ENCODE measurements at regions not wholly inside any gene's neighbourhood (a gene's known extent, or its start where the extent isn't known, plus 50 kb on each side); places are given as distances from the start of the nearest gene placed in this dataset.

DNA sequence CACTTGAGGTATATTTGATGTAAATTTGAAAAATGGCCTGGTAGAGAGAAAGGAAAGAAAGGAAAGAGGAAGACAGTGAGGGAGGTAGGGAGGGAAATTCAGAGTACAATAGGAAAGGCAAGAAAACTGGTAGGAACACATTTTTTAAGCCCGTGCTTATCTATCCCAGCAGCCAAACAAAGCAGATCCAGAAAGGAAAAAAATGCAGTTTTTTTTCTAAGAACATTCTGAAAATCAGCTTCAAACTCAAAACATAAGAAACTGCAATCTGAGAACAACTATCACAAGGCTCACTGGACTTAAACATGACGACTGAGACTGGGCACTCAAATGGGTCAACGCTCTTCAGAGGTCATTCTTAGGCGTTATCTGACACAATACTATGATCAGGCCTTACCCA lies 408.3 kb upstream of the DDI1 start:
- Histone ChIP-seq H3K9me3 (ENCODE audit: low read length) (no peaks in the 10 kb centered on the region), H3K4me2 (ENCODE audit: low read depth, low read length) (no peak overlapping the region), H3K4me1 (ENCODE audit: insufficient read depth, low read length) (no peaks in the 10 kb centered on the region), H3K27ac (ENCODE audit: extremely low read length, insufficient read depth, low read length) (no peak overlapping the region), H2AFZ (ENCODE audit: low read length) (no peak overlapping the region), H3K9ac (ENCODE audit: insufficient read depth, low read depth, low read length) (no peak overlapping the region), H3K27me3 (ENCODE audit: control insufficient read depth in 1 of 2, insufficient read depth in 2 of 2, low read length in 2 of 2) (no peaks in the 10 kb centered on the region), H4K20me1 (ENCODE audit: insufficient read depth, low read length) (no peaks in the 10 kb centered on the region), H3K79me2 (ENCODE audit: insufficient read depth, low read length) (no peaks in the 10 kb centered on the region), H3K4me3 (replicated peaks in 1 of 3; ENCODE audit: insufficient read depth in 1 of 3, low read depth in 2 of 3, low read length in 3 of 3) (no peak overlapping the region), H3K36me3 (replicated peaks in 1 of 2; ENCODE audit: control insufficient read depth in 1 of 2, insufficient read depth in 2 of 2, low read length in 2 of 2) (no peaks in the 10 kb centered on the region)
- ATAC-seq (no peak), DNase-seq (ENCODE audit: low spot score) (no peak), FAIRE-seq (no peak)
- ChIA-PET CTCF (ENCODE audit: low intra/inter-chr PET ratio, low total read pairs) (no interaction called here), POLR2A (no interaction called here)
- TF ChIP-seq ZFP1 (CRISPR knock-in tag; IDR thresholded peaks at IDR 0.05) (no peak), NFRKB (IDR thresholded peaks at IDR 0.05) (no peak), ARID2 (CRISPR knock-in tag; IDR thresholded peaks at IDR 0.05; ENCODE audit: borderline replicate concordance) (no peak), HNRNPL (IDR thresholded peaks at IDR 0.05; ENCODE audit: low read depth, low read length) (no peak)
- no TSS peak for BruUV-seq (replicated peaks)
- in situ Hi-C loops (cut with HindIII; ENCODE audit: extremely low pct_ligation_motif_present, low pct_unique_long_range_greater_than_20kb): no loop called here
- WGBS (ENCODE audit: low lambda C conversion rate): under 1% methylated on average over 4 of the region's 4 CpGs
- intact Hi-C loops (cut with micrococcal nuclease; ENCODE audit: unreplicated experiment): no loop called here

DNA sequence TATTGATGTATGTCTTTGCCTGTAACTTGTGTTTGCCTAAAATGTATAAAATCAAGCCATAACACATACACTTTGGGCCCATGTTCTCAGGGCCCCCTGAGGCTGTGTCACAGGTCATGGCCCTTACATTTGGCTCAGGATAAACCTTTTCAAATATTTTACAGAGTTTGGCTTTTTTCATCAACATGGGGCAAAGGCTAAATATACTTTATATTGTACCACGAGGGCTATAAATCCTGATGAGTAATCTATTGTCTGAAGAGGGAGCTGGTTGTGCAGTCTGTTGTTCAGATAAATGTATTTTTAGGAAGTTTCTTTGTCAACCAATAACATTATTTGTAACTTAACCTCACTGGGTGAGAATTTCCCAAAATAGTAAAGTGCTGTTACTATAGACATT lies 404.6 kb upstream of the DDI1 start:
- DNase-seq (ENCODE audit: low spot score) (no peak), FAIRE-seq (no peak), ATAC-seq (no peak)
- Histone ChIP-seq H3K27me3 (ENCODE audit: control insufficient read depth in 1 of 2, insufficient read depth in 2 of 2, low read length in 2 of 2) (no peaks in the 10 kb centered on the region), H3K9me3 (ENCODE audit: low read length) (no peaks in the 10 kb centered on the region), H2AFZ (ENCODE audit: low read length) (no peak overlapping the region), H4K20me1 (ENCODE audit: insufficient read depth, low read length) (no peaks in the 10 kb centered on the region), H3K4me2 (ENCODE audit: low read depth, low read length) (no peak overlapping the region), H3K36me3 (replicated peaks in 1 of 2; ENCODE audit: control insufficient read depth in 1 of 2, insufficient read depth in 2 of 2, low read length in 2 of 2) (no peaks in the 10 kb centered on the region), H3K4me1 (ENCODE audit: insufficient read depth, low read length) (no peaks in the 10 kb centered on the region), H3K27ac (ENCODE audit: extremely low read length, insufficient read depth, low read length) (no peak overlapping the region), H3K4me3 (replicated peaks in 1 of 3; ENCODE audit: insufficient read depth in 1 of 3, low read depth in 2 of 3, low read length in 3 of 3) (no peak overlapping the region), H3K9ac (ENCODE audit: insufficient read depth, low read depth, low read length) (no peak overlapping the region), H3K79me2 (ENCODE audit: insufficient read depth, low read length) (no peaks in the 10 kb centered on the region)
- BruUV-seq (replicated peaks): no TSS peak
- intact Hi-C loops (cut with micrococcal nuclease; ENCODE audit: unreplicated experiment): no loop called here
- ChIA-PET POLR2A (no interaction called here), CTCF (ENCODE audit: low intra/inter-chr PET ratio, low total read pairs) (no interaction called here)
- WGBS (ENCODE audit: low lambda C conversion rate): 0% methylated on average over 1 of the region's 1 CpG
- in situ Hi-C loops (cut with HindIII; ENCODE audit: extremely low pct_ligation_motif_present, low pct_unique_long_range_greater_than_20kb): no loop called here
- TF ChIP-seq ZNF557 (CRISPR knock-in tag; IDR thresholded peaks at IDR 0.05): no peak
- TF ChIP-seq ZNF510 (CRISPR knock-in tag; IDR thresholded peaks at IDR 0.05; ENCODE audit: low read depth): no peak
- TF ChIP-seq ZNF562 (CRISPR knock-in tag; IDR thresholded peaks at IDR 0.05; ENCODE audit: borderline replicate concordance): no peak
- TF ChIP-seq BCL6 (CRISPR knock-in tag; IDR thresholded peaks at IDR 0.05): no peak
- no peak for TF ChIP-seq ZNF326 (CRISPR knock-in tag; IDR thresholded peaks at IDR 0.05; ENCODE audit: borderline replicate concordance)
- TF ChIP-seq ZNF274 (CRISPR knock-in tag; IDR thresholded peaks at IDR 0.05): no peak
- no peak for TF ChIP-seq BHLHE40 (IDR thresholded peaks at IDR 0.05; ENCODE audit: low read length)
- TF ChIP-seq PLRG1 (conservative IDR thresholded peaks at IDR 0.05): no peak
- no peak for TF ChIP-seq ZNF839 (CRISPR knock-in tag; IDR thresholded peaks at IDR 0.05; ENCODE audit: borderline replicate concordance)
- TF ChIP-seq, protein P1, sequence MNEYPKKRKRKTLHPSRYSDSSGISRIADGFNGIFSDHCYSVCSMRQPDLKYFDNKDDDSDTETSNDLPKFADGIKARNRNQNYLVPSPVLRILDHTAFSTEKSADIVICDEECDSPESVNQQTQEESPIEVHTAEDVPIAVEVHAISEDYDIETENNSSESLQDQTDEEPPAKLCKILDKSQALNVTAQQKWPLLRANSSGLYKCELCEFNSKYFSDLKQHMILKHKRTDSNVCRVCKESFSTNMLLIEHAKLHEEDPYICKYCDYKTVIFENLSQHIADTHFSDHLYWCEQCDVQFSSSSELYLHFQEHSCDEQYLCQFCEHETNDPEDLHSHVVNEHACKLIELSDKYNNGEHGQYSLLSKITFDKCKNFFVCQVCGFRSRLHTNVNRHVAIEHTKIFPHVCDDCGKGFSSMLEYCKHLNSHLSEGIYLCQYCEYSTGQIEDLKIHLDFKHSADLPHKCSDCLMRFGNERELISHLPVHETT (CRISPR knock-in tag; conservative IDR thresholded peaks at IDR 0.05): no peak
- no peak for TF ChIP-seq ZC3H4 (CRISPR knock-in tag; IDR thresholded peaks at IDR 0.05; ENCODE audit: borderline replicate concordance)
- no peak for TF ChIP-seq ZFP41 (CRISPR knock-in tag; IDR thresholded peaks at IDR 0.05; ENCODE audit: borderline replicate concordance)
- no peak for TF ChIP-seq ZNF644 (CRISPR knock-in tag; IDR thresholded peaks at IDR 0.05; ENCODE audit: low read depth)
- no peak for TF ChIP-seq TBX3 (IDR thresholded peaks at IDR 0.05; ENCODE audit: borderline replicate concordance)
- no peak for TF ChIP-seq ZNF563 (CRISPR knock-in tag; IDR thresholded peaks at IDR 0.05)

Measured in HepG2 (cell line).